T-helper 17 cell (primary cell): ENCODE measurements at regions not wholly inside any gene's neighbourhood (a gene's known extent, or its start where the extent isn't known, plus 50 kb on each side); places are given as distances from the start of the nearest gene placed in this dataset.

ENCODE experiments used
- ATAC-seq: fragments of 150-1000 bp; cut with Tn5 transposase; 2 replicates; pipeline ENCODE4 v1.10.0; 2021; ENCODE audit warnings: mild to moderate bottlenecking, moderate library complexity
- DNase-seq, 3 donors: peaks; one replicate each; pipeline versions ENCODE4 v3.0.0 to v3.0.0-alpha.2; 2020 to 2021
- H3K9me3 ChIP-seq: one replicate; pipeline ENCODE4 v1.7.0; 2013; ENCODE audit warnings: low read length, mild to moderate bottlenecking; ENCODE audit not compliant: control insufficient read depth, poor library complexity, severe bottlenecking
- H3K27ac Mint-ChIP-seq: one replicate; pipeline ENCODE4 v1.8.0; 2022; ENCODE audit warnings: mild to moderate bottlenecking, moderate library complexity, mixed read lengths
- H3K27me3 Mint-ChIP-seq: one replicate; pipeline ENCODE4 v1.8.0; 2022; ENCODE audit warnings: mixed read lengths
- H3K36me3 Mint-ChIP-seq: one replicate; pipeline ENCODE4 v1.8.0; 2022; ENCODE audit warnings: low read depth, mixed read lengths
- H3K4me1 Mint-ChIP-seq: one replicate; pipeline ENCODE4 v1.8.0; 2022; ENCODE audit warnings: mild to moderate bottlenecking, mixed read lengths
- H3K4me3 Mint-ChIP-seq: one replicate; pipeline ENCODE4 v1.8.0; 2022; ENCODE audit warnings: mild to moderate bottlenecking, moderate library complexity, mixed read lengths

GRCh38 chr7:25847336-25848070, 304.5 kb upstream of the NFE2L3 start:
- H3K27ac Mint-ChIP-seq = no peak overlapping the region
- DNase-seq = no peak
- no peak for ATAC-seq
- H3K4me3 Mint-ChIP-seq = no peak overlapping the region
- H3K27me3 Mint-ChIP-seq = peaks cover 76% of the 10 kb centered on the region
- peaks cover 7% of the 10 kb centered on the region for H3K4me1 Mint-ChIP-seq
- H3K9me3 ChIP-seq = no peaks in the 10 kb centered on the region
- peaks cover 5% of the 10 kb centered on the region for H3K36me3 Mint-ChIP-seq

GRCh38 chr7:25849500-25850184, 302.4 kb upstream of the NFE2L3 start:
- DNase-seq = no peak
- no peak for ATAC-seq
- no peak overlapping the region for H3K4me3 Mint-ChIP-seq
- peaks cover 80% of the 10 kb centered on the region for H3K27me3 Mint-ChIP-seq
- H3K36me3 Mint-ChIP-seq = peaks cover 5% of the 10 kb centered on the region
- H3K9me3 ChIP-seq = peaks cover 6% of the 10 kb centered on the region
- H3K4me1 Mint-ChIP-seq = peaks cover 11% of the 10 kb centered on the region
- no peak overlapping the region for H3K27ac Mint-ChIP-seq

GRCh38 chr7:25850216-25850615, 301.8 kb upstream of the NFE2L3 start:
- Mint-ChIP-seq H3K4me1 (peaks cover 11% of the 10 kb centered on the region), H3K27me3 (peaks cover 74% of the 10 kb centered on the region), H3K27ac (no peak overlapping the region), H3K4me3 (no peak overlapping the region), H3K36me3 (peaks cover 5% of the 10 kb centered on the region)
- peaks cover 12% of the 10 kb centered on the region for H3K9me3 ChIP-seq
- ATAC-seq (no peak), DNase-seq (no peak)

- H3K9me3 ChIP-seq = peaks cover 17% of the 10 kb centered on the region
- Mint-ChIP-seq H3K27me3 (peaks cover 69% of the 10 kb centered on the region), H3K4me1 (peaks cover 11% of the 10 kb centered on the region), H3K27ac (peak overlapping the region; percentile 86), H3K4me3 (no peak overlapping the region), H3K36me3 (peaks cover 5% of the 10 kb centered on the region)
- ATAC-seq (no peak), DNase-seq (no peak)
These were observed 301.3 kb upstream of the NFE2L3 start for GRCh38 chr7:25850735-25851134.

DNA sequence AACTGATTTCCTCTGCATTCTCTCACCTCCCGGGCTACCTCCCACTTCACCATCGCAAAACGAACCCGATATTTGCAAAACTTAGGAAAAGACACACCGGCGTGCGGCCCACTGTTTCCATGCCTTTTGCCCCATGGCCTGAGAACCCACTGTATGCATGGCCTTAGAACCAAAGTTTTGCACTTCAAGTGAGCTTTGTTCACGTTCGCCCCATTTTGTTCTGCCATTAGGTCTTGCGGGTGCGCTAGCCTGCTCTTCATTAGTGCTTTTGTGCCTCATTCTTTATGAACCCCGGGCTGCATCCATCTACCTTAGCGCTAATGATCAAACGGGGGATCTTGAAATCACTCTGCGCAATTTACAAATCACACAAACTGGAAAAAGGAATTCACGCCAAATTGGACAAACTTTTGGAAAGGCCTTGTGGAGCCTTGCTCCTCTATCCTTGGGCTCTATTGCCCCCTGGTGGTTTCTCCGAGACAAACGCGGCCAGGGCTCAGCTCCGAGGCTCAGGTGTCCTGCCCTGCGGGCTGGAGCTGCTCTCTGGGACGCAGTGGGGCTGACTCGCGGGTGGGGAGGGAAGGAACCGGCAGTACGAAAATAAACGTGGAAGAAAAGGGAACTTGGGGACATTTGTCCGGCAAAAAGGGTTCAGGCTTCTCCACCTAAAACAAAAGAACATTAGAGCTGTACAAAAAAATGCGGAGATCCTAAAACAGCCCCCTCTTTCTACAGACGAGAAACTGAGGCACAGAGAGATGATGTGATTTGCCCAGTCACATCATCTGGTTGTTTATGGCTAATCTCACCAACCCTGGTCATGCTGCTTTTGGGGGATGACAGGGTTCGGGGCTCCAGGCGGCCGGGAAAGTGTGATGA, 300.4 kb upstream of the NFE2L3 start:
- Mint-ChIP-seq H3K36me3 (peaks cover 5% of the 10 kb centered on the region), H3K4me3 (peak overlapping the region; percentile 89), H3K27me3 (peaks cover 62% of the 10 kb centered on the region), H3K27ac (peak overlapping the region; percentile 86), H3K4me1 (peaks cover 11% of the 10 kb centered on the region)
- peak in 2 of 3 donors; percentile 20 to 46 for DNase-seq
- H3K9me3 ChIP-seq = peaks cover 20% of the 10 kb centered on the region
- peak; percentile 62 for ATAC-seq

- H3K27ac Mint-ChIP-seq = peak overlapping the region; percentile 86
- H3K27me3 Mint-ChIP-seq = peaks cover 55% of the 10 kb centered on the region
- H3K9me3 ChIP-seq = peaks cover 20% of the 10 kb centered on the region
- no peak for ATAC-seq
- peak overlapping the region; percentile 89 for H3K4me3 Mint-ChIP-seq
- peaks cover 11% of the 10 kb centered on the region for H3K4me1 Mint-ChIP-seq
- DNase-seq = no peak
- peaks cover 5% of the 10 kb centered on the region for H3K36me3 Mint-ChIP-seq
These were observed 299.6 kb upstream of the NFE2L3 start for GRCh38 chr7:25852211-25852938.

DNA sequence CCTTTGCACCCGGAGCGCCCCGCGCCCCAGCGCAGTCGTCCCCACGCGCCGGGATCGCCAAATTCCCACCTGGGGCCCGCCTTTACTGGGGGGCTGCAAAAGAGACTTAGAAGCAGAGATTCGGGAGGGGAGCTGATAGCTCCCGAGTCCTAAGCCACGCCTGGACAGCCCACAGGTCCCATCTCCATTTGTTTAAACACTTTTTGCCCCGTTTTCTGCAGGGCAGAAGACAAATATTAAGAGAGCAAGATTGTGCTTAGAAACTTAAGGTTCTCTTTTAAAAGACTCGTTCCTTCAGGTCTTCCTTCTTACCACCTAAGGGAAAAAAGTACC, 299.1 kb upstream of the NFE2L3 start:
- peaks cover 20% of the 10 kb centered on the region for H3K9me3 ChIP-seq
- no peak for DNase-seq
- Mint-ChIP-seq H3K36me3 (peaks cover 5% of the 10 kb centered on the region), H3K4me3 (peak overlapping the region; percentile 56), H3K27ac (peak overlapping the region; percentile 75), H3K27me3 (peaks cover 51% of the 10 kb centered on the region), H3K4me1 (peaks cover 11% of the 10 kb centered on the region)
- no peak for ATAC-seq

DNA sequence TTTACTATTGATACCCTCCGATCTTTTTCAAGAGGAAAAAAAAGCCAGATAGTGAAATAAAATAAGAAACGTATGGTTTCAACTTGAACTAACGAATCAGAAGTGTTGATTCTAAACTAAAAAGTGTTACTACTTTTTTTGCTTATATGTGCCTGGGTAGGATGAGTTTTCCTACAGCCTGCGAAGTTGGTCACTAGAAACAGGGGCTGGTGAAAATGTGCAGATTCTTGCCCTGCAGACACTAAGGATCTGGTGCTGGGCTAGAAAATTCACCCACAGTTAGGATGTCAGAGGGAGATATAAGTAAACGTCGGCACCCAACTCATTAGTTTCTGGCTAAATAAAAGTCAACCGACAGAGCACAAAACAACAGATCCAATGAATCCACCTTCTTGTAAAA, 298.7 kb upstream of the NFE2L3 start:
- ATAC-seq (no peak), DNase-seq (no peak)
- peaks cover 5% of the 10 kb centered on the region for H3K36me3 Mint-ChIP-seq
- peak overlapping the region; percentile 56 for H3K4me3 Mint-ChIP-seq
- peaks cover 50% of the 10 kb centered on the region for H3K27me3 Mint-ChIP-seq
- H3K27ac Mint-ChIP-seq = peak overlapping the region; percentile 75
- H3K9me3 ChIP-seq = peaks cover 20% of the 10 kb centered on the region
- peaks cover 11% of the 10 kb centered on the region for H3K4me1 Mint-ChIP-seq

DNA sequence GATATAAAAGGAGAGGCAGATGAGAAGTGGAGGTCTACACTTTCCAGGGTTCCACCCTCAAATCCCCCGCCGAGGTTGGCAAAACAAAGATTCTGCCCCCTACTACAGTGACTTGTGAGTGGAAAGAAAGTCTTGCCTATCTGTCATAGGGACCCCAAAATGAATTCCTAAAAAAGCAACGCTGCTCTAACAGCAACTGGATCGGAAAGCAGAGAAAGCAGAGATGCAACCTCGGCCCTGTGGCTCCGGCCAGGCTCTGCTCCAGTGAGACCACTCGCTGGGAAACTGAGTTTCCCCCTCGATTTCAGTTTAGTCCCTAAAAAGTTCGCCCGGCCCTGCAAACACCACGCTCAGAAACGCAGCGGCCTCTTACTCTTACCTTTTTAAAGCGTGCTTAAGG, 297.9 kb upstream of the NFE2L3 start:
- no peak for ATAC-seq

DNA sequence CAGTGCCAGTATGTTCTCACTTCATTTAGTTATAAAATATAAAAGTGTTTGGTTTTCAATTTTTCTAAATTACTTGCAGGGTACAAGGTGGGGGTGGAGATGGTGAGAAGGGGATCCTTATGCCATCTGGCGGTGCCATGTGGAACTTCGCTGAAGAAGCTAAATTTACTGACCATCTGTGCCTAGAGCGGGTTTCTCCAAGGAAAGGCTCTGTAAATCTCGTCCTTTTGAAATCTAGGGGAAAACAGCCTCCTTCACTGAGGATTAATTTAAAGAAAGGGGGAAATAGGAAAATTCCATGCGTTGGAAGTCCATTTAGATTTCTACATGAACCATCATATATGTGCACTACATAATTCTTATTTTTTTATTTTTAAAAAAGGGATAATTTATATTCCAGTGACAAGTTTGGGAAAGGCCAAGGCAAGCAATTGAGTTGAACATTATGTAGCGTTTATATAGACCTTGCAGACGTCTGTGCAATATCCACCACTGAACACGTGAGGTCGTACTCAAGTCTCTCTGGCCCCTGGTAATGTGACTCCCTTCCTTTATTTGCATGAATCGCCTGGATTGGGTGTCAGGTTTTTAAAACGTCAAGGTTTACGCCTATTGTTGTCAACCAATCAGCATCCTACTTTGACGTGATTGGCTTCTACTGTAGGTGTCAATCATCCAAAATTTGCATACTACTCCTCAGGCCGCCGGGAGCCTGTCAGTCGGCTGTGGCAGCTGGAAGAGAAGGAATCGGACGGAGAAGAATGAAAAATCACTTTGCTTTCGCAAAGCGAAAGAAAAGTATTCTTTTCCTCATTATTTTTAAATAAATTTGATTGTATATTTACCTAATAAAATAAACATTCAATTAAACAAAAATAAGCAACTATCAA, 297.1 kb upstream of the NFE2L3 start:
- Mint-ChIP-seq H3K36me3 (peaks cover 7% of the 10 kb centered on the region), H3K4me3 (peak overlapping the region; percentile 28), H3K4me1 (peaks cover 11% of the 10 kb centered on the region), H3K27me3 (peaks cover 50% of the 10 kb centered on the region), H3K27ac (no peak overlapping the region)
- ATAC-seq (no peak), DNase-seq (no peak)
- H3K9me3 ChIP-seq = peaks cover 26% of the 10 kb centered on the region

More for the DNA sequence above, 297.9 kb upstream of the NFE2L3 start:
- Mint-ChIP-seq H3K27ac (peak overlapping the region; percentile 75), H3K4me1 (peaks cover 11% of the 10 kb centered on the region), H3K27me3 (peaks cover 50% of the 10 kb centered on the region), H3K4me3 (peak overlapping the region; percentile 4), H3K36me3 (peaks cover 5% of the 10 kb centered on the region)
- H3K9me3 ChIP-seq = peaks cover 20% of the 10 kb centered on the region
- no peak for DNase-seq

GRCh38 chr7:25855854-25856782, 295.9 kb upstream of the NFE2L3 start:
- Mint-ChIP-seq H3K27ac (no peak overlapping the region), H3K36me3 (peaks cover 7% of the 10 kb centered on the region), H3K4me1 (peaks cover 11% of the 10 kb centered on the region), H3K4me3 (peak overlapping the region; percentile 6), H3K27me3 (peaks cover 50% of the 10 kb centered on the region)
- peaks cover 38% of the 10 kb centered on the region for H3K9me3 ChIP-seq
- DNase-seq = no peak
- ATAC-seq = no peak
